ENCODE measurements at regions not wholly inside any gene's neighbourhood (a gene's known extent, or its start where the extent isn't known, plus 50 kb on each side); places are given as distances from the start of the nearest gene placed in this dataset.

DNA sequence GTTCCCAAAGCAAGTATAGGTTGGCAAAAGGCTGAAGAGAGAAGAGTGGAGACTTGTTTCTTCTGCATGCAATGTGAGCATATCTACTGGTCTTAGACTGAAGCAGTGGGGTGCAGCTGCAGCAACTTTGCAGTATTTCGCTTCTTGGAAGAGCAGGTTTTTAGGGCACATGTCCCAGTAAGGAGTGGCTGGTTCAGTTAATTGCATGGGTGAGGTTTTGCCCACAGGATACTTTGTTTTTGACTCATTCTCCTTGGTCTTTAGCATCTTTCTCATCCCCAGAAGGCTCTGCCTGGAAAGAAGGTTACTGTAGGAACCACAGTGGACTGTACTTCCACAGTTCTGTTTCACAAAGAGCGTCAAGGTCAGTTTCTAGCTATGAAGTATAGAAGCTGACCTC, 68.0 kb upstream of the NR3C2 start:
- H3K4me1 ChIP-seq (ENCODE audit: control insufficient read depth, low read depth, low read length), result no peaks in the 10 kb centered on the region
- H3K27ac ChIP-seq (ENCODE audit: low read length), result no peak overlapping the region
- H3K4me3 ChIP-seq (ENCODE audit: low read length), result no peak overlapping the region
- no peaks in the 10 kb centered on the region for H3K36me3 ChIP-seq (ENCODE audit: control insufficient read depth, low read depth, low read length)
- no peak overlapping the region for H3K9ac ChIP-seq (ENCODE audit: low read length)
- H3K9me3 ChIP-seq (ENCODE audit: control insufficient read depth, low read depth, low read length), result no peaks in the 10 kb centered on the region
- no peaks in the 10 kb centered on the region for H3K27me3 ChIP-seq (ENCODE audit: control insufficient read depth, insufficient read depth, low read length)

- no peaks in the 10 kb centered on the region for H3K4me1 ChIP-seq (ENCODE audit: control insufficient read depth, low read depth, low read length)
- H3K27me3 ChIP-seq (ENCODE audit: control insufficient read depth, insufficient read depth, low read length), result no peaks in the 10 kb centered on the region
- H3K27ac ChIP-seq (ENCODE audit: low read length), result no peak overlapping the region
- H3K9me3 ChIP-seq (ENCODE audit: control insufficient read depth, low read depth, low read length), result no peaks in the 10 kb centered on the region
- H3K36me3 ChIP-seq (ENCODE audit: control insufficient read depth, low read depth, low read length), result no peaks in the 10 kb centered on the region
- no peak overlapping the region for H3K9ac ChIP-seq (ENCODE audit: low read length)
- H3K4me3 ChIP-seq (ENCODE audit: low read length), result no peak overlapping the region
Observed at GRCh38 chr4:148503681-148504080, 61.5 kb upstream of the NR3C2 start.

- H3K27me3 ChIP-seq (ENCODE audit: control insufficient read depth, insufficient read depth, low read length), result no peaks in the 10 kb centered on the region
- no peaks in the 10 kb centered on the region for H3K36me3 ChIP-seq (ENCODE audit: control insufficient read depth, low read depth, low read length)
- H3K9ac ChIP-seq (ENCODE audit: low read length), result no peak overlapping the region
- no peaks in the 10 kb centered on the region for H3K9me3 ChIP-seq (ENCODE audit: control insufficient read depth, low read depth, low read length)
- H3K4me1 ChIP-seq (ENCODE audit: control insufficient read depth, low read depth, low read length), result no peaks in the 10 kb centered on the region
- H3K4me3 ChIP-seq (ENCODE audit: low read length), result no peak overlapping the region
- H3K27ac ChIP-seq (ENCODE audit: low read length), result no peak overlapping the region
Observed at GRCh38 chr4:148497258-148497657, 55.0 kb upstream of the NR3C2 start.

DNA sequence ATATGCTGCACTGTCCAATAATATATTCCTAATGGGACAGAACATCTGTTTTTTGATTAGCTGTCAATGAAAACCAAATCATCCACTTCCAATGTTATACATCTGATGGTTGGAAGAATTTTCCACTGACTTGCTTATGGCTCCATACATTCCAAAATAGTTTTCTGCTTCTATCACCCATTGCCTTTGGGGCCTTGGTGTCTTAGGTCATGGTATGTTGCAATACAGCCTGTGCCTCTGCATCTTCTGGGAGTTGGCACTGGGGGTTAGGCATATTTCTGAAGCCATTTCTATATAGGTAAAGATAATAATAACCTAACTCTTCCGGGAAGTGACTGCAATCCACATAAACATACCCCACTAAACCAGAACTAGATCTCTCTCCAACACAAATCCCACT, 53.2 kb upstream of the NR3C2 start:
- H3K27me3 ChIP-seq (ENCODE audit: control insufficient read depth, insufficient read depth, low read length), result no peaks in the 10 kb centered on the region
- H3K9ac ChIP-seq (ENCODE audit: low read length), result no peak overlapping the region
- H3K4me1 ChIP-seq (ENCODE audit: control insufficient read depth, low read depth, low read length), result no peaks in the 10 kb centered on the region
- no peaks in the 10 kb centered on the region for H3K36me3 ChIP-seq (ENCODE audit: control insufficient read depth, low read depth, low read length)
- no peaks in the 10 kb centered on the region for H3K9me3 ChIP-seq (ENCODE audit: control insufficient read depth, low read depth, low read length)
- H3K27ac ChIP-seq (ENCODE audit: low read length), result no peak overlapping the region
- H3K4me3 ChIP-seq (ENCODE audit: low read length), result no peak overlapping the region

Measured in iPS-18a (cell line).